ENCODE measurements at regions not wholly inside any gene's neighbourhood (a gene's known extent, or its start where the extent isn't known, plus 50 kb on each side); places are given as distances from the start of the nearest gene placed in this dataset.

DNA sequence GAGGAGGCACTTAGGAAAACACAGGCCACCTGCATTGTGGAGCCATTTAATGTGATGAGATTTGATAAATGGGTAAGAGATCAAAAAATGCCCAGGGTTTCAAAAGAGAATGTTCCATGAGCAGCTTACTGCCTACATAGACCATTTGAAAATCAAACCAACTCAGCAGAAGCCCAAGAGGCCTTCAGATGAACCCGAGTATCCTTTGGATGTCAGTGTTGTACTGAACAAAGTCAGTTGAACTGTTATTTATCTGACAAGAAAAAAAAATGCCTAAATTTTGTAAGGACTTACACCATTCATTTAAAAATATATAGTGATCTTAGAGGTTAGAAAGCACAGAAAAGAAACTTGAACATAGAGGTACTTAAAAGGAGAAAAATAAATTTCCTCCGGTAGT lies 381.7 kb downstream of the ZFHX3 start:
- Histone ChIP-seq H3K4me1 (peaks cover 16% of the 10 kb centered on the region), H3K36me3 (no peaks in the 10 kb centered on the region), H3K4me3 (no peak overlapping the region), H3K27me3 (no peaks in the 10 kb centered on the region), H3K27ac (no peak overlapping the region), H3K9me3 (no peaks in the 10 kb centered on the region)
- intact Hi-C loops (cut with DNase I) = no loop called here
- DNase-seq (ENCODE audit: extremely low spot score in 2 of 2) = no peak
- TF ChIP-seq, protein P1, sequence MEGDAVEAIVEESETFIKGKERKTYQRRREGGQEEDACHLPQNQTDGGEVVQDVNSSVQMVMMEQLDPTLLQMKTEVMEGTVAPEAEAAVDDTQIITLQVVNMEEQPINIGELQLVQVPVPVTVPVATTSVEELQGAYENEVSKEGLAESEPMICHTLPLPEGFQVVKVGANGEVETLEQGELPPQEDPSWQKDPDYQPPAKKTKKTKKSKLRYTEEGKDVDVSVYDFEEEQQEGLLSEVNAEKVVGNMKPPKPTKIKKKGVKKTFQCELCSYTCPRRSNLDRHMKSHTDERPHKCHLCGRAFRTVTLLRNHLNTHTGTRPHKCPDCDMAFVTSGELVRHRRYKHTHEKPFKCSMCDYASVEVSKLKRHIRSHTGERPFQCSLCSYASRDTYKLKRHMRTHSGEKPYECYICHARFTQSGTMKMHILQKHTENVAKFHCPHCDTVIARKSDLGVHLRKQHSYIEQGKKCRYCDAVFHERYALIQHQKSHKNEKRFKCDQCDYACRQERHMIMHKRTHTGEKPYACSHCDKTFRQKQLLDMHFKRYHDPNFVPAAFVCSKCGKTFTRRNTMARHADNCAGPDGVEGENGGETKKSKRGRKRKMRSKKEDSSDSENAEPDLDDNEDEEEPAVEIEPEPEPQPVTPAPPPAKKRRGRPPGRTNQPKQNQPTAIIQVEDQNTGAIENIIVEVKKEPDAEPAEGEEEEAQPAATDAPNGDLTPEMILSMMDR (IDR thresholded peaks at IDR 0.05) = no peak
- TF ChIP-seq POLR2A (IDR thresholded peaks at IDR 0.05) (no peak), POLR2AphosphoS5 (IDR thresholded peaks at IDR 0.05; ENCODE audit: insufficient read depth in 1 of 2, low read depth in 1 of 2) (no peak)

GRCh38 chr16:72665701-72666100 lies 382.2 kb downstream of the ZFHX3 start:
- DNase-seq (ENCODE audit: extremely low spot score in 2 of 2) = no peak
- intact Hi-C loops (cut with DNase I) = no loop called here
- Histone ChIP-seq H3K4me3 (peak overlapping the region; percentile 72 to 76), H3K4me1 (peaks cover 16% of the 10 kb centered on the region), H3K27me3 (no peaks in the 10 kb centered on the region), H3K27ac (no peak overlapping the region), H3K36me3 (no peaks in the 10 kb centered on the region), H3K9me3 (no peaks in the 10 kb centered on the region)
- TF ChIP-seq POLR2A (IDR thresholded peaks at IDR 0.05) (no peak), POLR2AphosphoS5 (IDR thresholded peaks at IDR 0.05; ENCODE audit: insufficient read depth in 1 of 2, low read depth in 1 of 2) (no peak)
- TF ChIP-seq, protein P1 (IDR thresholded peaks at IDR 0.05) = no peak

DNA sequence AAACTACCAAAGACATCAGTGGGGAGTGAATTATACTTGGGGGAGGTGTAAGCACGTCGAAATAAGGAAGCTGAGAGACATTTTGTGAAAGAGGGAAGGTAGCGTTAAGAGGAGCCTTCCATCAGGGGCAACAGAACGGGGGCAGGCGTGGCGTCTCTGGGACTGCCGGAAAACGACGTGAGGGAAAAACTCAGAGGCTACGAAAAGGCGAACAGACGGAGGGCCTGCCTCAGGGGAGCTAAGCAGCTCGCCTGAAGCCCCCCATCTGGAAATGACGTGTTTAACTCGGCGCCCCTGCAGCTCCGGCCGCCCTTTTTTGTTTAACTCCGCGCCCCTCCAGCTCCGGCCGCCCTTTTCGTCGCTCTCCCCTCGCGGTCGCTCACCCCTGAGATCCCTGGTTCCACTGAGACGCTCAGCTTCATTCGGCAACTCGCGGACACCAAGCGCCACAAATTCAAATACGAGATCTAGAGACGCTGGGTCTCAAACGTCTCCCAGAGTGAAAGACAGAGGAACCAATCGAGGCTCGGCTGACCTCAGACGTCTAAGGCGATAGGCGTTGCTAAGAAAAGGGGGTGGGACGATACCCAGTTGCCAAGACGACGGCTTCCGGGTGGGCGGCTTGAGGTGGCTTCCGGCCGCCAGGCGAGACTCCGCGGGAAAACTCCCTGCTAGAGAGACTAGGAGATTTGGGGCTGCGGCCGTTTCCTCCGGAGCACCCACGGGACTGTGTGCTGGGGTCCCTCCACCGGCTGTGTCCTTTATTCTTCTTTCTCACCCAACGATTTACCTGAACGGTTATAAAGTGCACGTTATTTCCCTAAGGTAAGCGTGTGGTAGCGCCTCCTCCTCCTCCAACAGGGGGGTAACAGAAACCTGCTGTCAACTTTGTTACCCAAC lies 383.2 kb downstream of the ZFHX3 start:
- TF ChIP-seq, protein P1 (IDR thresholded peaks at IDR 0.05) = no peak
- TF ChIP-seq POLR2AphosphoS5 (IDR thresholded peaks at IDR 0.05; ENCODE audit: insufficient read depth in 1 of 2, low read depth in 1 of 2) (peak in 1 of 2 donors; percentile 61), POLR2A (IDR thresholded peaks at IDR 0.05) (no peak)
- Histone ChIP-seq H3K4me3 (peak overlapping the region; percentile 72 to 76), H3K27me3 (no peaks in the 10 kb centered on the region), H3K9me3 (no peaks in the 10 kb centered on the region), H3K4me1 (peaks cover 16% of the 10 kb centered on the region), H3K36me3 (no peaks in the 10 kb centered on the region), H3K27ac (peak overlapping the region; percentile 32)
- intact Hi-C loops (cut with DNase I) = no loop called here
- DNase-seq (ENCODE audit: extremely low spot score in 2 of 2) = peak in 1 of 2 donors; percentile 95

DNA sequence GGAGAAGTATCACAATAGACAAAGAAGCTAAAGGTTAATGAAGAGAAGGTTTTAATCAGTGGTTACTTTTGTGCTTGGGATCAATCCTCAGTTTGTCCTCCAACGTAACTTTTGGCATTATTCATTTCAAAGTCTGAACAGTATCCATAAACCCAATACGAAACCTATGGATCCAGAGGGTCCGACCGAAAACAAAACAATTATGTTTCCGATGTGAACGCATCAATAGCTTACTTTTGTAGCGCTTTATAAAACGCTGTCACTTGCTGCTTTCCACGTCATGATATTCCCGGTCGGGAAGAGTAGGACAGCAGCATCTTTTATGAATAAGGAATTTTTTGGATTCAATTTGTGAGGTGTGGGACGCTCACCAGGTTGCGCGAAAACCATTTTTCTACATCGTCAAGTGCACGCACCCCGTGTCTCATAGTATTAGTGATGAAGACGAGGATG lies 383.8 kb downstream of the ZFHX3 start:
- Histone ChIP-seq H3K27ac (no peak overlapping the region), H3K36me3 (no peaks in the 10 kb centered on the region), H3K9me3 (no peaks in the 10 kb centered on the region), H3K4me1 (peaks cover 16% of the 10 kb centered on the region), H3K4me3 (peak overlapping the region; percentile 72 to 76), H3K27me3 (no peaks in the 10 kb centered on the region)
- TF ChIP-seq POLR2A (IDR thresholded peaks at IDR 0.05) = no peak
- no peak for TF ChIP-seq POLR2AphosphoS5 (IDR thresholded peaks at IDR 0.05; ENCODE audit: insufficient read depth in 1 of 2, low read depth in 1 of 2)
- TF ChIP-seq, protein P1 (IDR thresholded peaks at IDR 0.05) = no peak
- intact Hi-C loops (cut with DNase I) = no loop called here
- DNase-seq (ENCODE audit: extremely low spot score in 2 of 2) = no peak

Data from vagina (tissue), 2 donors.